GM19239 (cell line): ENCODE measurements at regions not wholly inside any gene's neighbourhood (a gene's known extent, or its start where the extent isn't known, plus 50 kb on each side); places are given as distances from the start of the nearest gene placed in this dataset.

Experiments used
- DNase-seq: peaks from one replicate; pipeline ENCODE4 v3.0.0; 2011; ENCODE audit warnings: low spot score; ENCODE audit not compliant: insufficient read length
- FAIRE-seq: peaks from 2 replicates; lab custom pipeline; 2011; peaks lifted over from hg19 to GRCh38; lab: Jason Lieb, UNC

- no peak for FAIRE-seq
- DNase-seq: no peak
Measured at GRCh38 chr7:33750177-33750576, 155.2 kb upstream of the BMPER start.

- FAIRE-seq (no peak), DNase-seq (no peak)
Measured at GRCh38 chr7:33751443-33751842, 153.9 kb upstream of the BMPER start.

GRCh38 chr7:33753881-33754525, 151.3 kb upstream of the BMPER start:
- FAIRE-seq (no peak), DNase-seq (no peak)

GRCh38 chr7:33754933-33755928, 150.1 kb upstream of the BMPER start:
- no peak for DNase-seq
- no peak for FAIRE-seq

GRCh38 chr7:33757050-33757449, 148.3 kb upstream of the BMPER start:
- DNase-seq (no peak), FAIRE-seq (no peak)

- FAIRE-seq: no peak
- no peak for DNase-seq
Measured at GRCh38 chr7:33757563-33758165, 147.7 kb upstream of the BMPER start.

GRCh38 chr7:33760146-33760545, 145.2 kb upstream of the BMPER start:
- FAIRE-seq (no peak), DNase-seq (no peak)

GRCh38 chr7:33760834-33761233, 144.5 kb upstream of the BMPER start:
- DNase-seq: no peak
- no peak for FAIRE-seq

GRCh38 chr7:33761449-33762080, 143.8 kb upstream of the BMPER start:
- FAIRE-seq: no peak
- DNase-seq: no peak

GRCh38 chr7:33762151-33762910, 143.0 kb upstream of the BMPER start:
- DNase-seq: no peak
- no peak for FAIRE-seq

GRCh38 chr7:33762911-33763306, 142.4 kb upstream of the BMPER start:
- FAIRE-seq: no peak

GRCh38 chr7:33764752-33765451, 140.4 kb upstream of the BMPER start:
- no peak for FAIRE-seq
- DNase-seq: no peak

More at GRCh38 chr7:33762911-33763306, 142.4 kb upstream of the BMPER start:
- no peak for DNase-seq

GRCh38 chr7:33766405-33766804, 138.9 kb upstream of the BMPER start:
- DNase-seq: no peak
- FAIRE-seq: no peak

- no peak for FAIRE-seq
Measured at GRCh38 chr7:33769930-33770329, 135.4 kb upstream of the BMPER start.

GRCh38 chr7:33770576-33770975, 134.8 kb upstream of the BMPER start:
- FAIRE-seq (no peak), DNase-seq (no peak)

More at GRCh38 chr7:33769930-33770329, 135.4 kb upstream of the BMPER start:
- DNase-seq: no peak

GRCh38 chr7:33771422-33771821, 133.9 kb upstream of the BMPER start:
- no peak for DNase-seq
- FAIRE-seq: no peak

GRCh38 chr7:33773053-33773452, 132.3 kb upstream of the BMPER start:
- FAIRE-seq (no peak), DNase-seq (no peak)

GRCh38 chr7:33774762-33775523, 130.4 kb upstream of the BMPER start:
- no peak for DNase-seq

More at GRCh38 chr7:33774762-33775523, 130.4 kb upstream of the BMPER start:
- no peak for FAIRE-seq
